ENCODE measurements at regions not wholly inside any gene's neighbourhood (a gene's known extent, or its start where the extent isn't known, plus 50 kb on each side); places are given as distances from the start of the nearest gene placed in this dataset.
A peak's percentile ranks its signal among the peaks of the same experiment; 100 is the strongest.

GRCh38 chr13:27001705-27002104 is 169.9 kb downstream of the USP12 start:
- H3K27ac ChIP-seq = peak overlapping the region in 1 of 4 donors; percentile 55
- H3K4me1 ChIP-seq = peaks cover 0 to 7% (median 1%) of the 10 kb centered on the region in 4 donors
- no peaks in the 10 kb centered on the region for H3K9me3 ChIP-seq
- no peak for TF ChIP-seq POLR2A (IDR thresholded peaks at IDR 0.05)
- no peak for TF ChIP-seq CTCF (IDR thresholded peaks at IDR 0.05)
- H3K27me3 ChIP-seq = no peaks in the 10 kb centered on the region
- no peak overlapping the region for H3K4me3 ChIP-seq
- DNase-seq = peak; percentile 42 to 79 (median 74)
- no peaks in the 10 kb centered on the region for H3K36me3 ChIP-seq

GRCh38 chr13:27000686-27001085 is 170.9 kb downstream of the USP12 start:
- DNase-seq = no peak
- Histone ChIP-seq H3K27ac (no peak overlapping the region), H3K4me1 (peaks cover 0 to 2% (median 0%) of the 10 kb centered on the region in 4 donors), H3K9me3 (no peaks in the 10 kb centered on the region), H3K36me3 (no peaks in the 10 kb centered on the region), H3K4me3 (no peak overlapping the region), H3K27me3 (no peaks in the 10 kb centered on the region)
- TF ChIP-seq POLR2A (IDR thresholded peaks at IDR 0.05) (no peak), CTCF (IDR thresholded peaks at IDR 0.05) (no peak)

DNA sequence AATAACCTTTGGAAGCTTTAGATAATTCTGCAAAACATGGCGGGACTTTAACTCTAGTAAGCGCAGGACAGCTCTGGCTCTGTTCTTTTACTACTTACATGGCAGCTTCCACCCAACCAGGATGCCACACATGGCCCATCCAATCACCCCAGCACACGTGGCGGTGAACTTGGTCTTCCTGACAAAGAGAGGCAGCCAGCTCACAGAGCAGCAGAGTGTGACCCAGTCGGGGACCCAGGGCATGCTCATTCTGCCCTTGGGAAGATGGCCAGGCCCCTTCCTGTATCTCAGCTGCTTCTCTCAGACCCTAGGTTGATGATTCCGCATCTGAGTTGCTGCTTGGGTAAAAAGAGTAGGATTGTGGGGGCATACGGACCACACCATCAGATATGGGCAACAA is 172.1 kb downstream of the USP12 start:
- Histone ChIP-seq H3K4me1 (peaks cover 0 to 2% (median 0%) of the 10 kb centered on the region in 4 donors), H3K27me3 (no peaks in the 10 kb centered on the region), H3K9me3 (no peaks in the 10 kb centered on the region), H3K36me3 (no peaks in the 10 kb centered on the region), H3K27ac (no peak overlapping the region), H3K4me3 (no peak overlapping the region)
- no peak for TF ChIP-seq POLR2A (IDR thresholded peaks at IDR 0.05)
- DNase-seq = no peak

DNA sequence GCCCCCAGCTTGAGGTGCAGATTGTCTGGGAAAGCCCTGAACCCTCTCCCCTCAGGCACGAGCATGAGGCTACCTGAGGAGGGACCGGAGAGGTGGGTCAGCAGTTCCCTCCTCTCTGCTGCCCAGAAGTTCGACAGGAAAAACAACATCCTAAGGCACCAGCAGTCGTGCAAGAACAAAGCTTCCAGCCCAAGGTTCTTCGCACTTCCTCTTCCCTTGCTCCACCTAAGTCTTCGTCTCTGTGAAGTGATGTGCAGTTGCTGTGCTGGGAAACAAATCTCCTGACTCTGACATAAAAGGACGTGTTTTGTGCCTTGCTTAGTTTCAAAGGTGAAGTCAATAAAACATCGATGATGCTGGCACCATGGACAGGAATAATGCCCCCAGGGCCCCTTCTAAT is 173.3 kb downstream of the USP12 start:
- Histone ChIP-seq H3K9me3 (no peaks in the 10 kb centered on the region), H3K4me3 (no peak overlapping the region), H3K27me3 (no peaks in the 10 kb centered on the region), H3K4me1 (peaks cover 0 to 4% (median 1%) of the 10 kb centered on the region in 4 donors), H3K36me3 (no peaks in the 10 kb centered on the region), H3K27ac (peak overlapping the region in 1 of 4 donors; percentile 61)
- no peak for TF ChIP-seq POLR2A (IDR thresholded peaks at IDR 0.05)
- TF ChIP-seq CTCF (IDR thresholded peaks at IDR 0.05) = no peak
- DNase-seq = peak in 2 of 3 donors; percentile 25 to 35

DNA sequence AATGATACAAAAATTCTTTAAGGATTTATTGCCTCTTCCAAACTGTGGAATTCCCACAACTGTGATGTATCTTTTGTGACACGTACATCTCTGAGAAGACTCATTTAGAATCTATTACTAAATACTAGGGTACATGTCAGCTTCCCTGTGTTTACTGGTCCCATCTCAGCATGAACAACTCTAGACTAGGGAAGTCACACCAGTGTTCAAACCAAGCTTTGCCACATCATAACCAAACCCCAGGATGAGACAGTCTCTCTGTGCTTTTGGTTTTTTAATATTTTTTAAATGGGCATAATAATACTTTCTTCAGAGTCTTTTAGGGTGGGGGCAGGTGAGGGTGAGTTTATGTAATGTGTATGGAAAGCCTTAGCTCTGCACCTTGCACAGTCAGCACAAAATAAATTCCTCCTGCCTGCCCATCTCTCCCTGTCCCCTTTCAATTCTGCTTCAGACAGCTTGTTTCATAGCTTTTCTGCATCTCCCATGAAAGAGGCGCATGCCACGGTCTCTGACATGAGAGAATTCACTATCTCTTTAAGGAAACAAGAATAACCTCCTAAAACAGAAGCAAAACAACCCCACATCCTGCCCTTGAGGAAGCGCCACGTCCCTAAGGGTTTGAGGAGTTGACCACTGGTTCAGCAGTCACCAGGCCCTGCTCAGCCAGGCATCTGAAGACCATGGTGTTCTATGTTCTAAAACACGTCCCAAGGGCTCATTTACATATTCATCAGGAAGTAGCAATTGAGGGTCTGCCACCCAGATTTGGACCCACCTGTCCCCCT is 174.5 kb downstream of the USP12 start:
- Histone ChIP-seq H3K4me3 (no peak overlapping the region), H3K27ac (peak overlapping the region in 1 of 4 donors; percentile 56), H3K27me3 (no peaks in the 10 kb centered on the region), H3K4me1 (peaks cover 0 to 6% (median 1%) of the 10 kb centered on the region in 4 donors), H3K9me3 (no peaks in the 10 kb centered on the region), H3K36me3 (no peaks in the 10 kb centered on the region)
- TF ChIP-seq POLR2A (IDR thresholded peaks at IDR 0.05) (no peak), CTCF (IDR thresholded peaks at IDR 0.05) (no peak)
- peak in 2 of 3 donors; percentile 86 to 87 for DNase-seq

DNA sequence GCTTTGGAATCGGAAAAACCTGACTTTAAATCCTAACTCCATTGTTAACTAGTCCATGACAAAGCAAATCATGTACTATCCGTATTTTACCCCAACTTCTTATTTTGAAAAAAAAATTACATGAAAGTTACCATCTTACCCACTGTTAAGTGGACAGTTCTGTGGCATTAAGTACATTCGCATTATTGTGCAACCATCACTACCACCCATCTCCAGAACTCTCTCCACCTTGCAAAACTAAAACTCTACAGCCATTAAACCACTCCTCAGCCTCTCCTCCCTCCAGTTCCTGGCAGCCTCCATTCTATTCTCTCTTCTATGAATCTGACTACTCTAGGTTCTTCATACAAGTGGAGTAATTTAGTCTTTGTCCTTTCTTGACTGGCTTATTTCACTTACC is 176.5 kb downstream of the USP12 start:
- H3K4me1 ChIP-seq = peaks cover 0 to 16% (median 1%) of the 10 kb centered on the region in 4 donors
- TF ChIP-seq POLR2A (IDR thresholded peaks at IDR 0.05) (no peak), CTCF (IDR thresholded peaks at IDR 0.05) (no peak)
- H3K9me3 ChIP-seq = no peaks in the 10 kb centered on the region
- no peak overlapping the region for H3K27ac ChIP-seq
- H3K4me3 ChIP-seq = no peak overlapping the region
- DNase-seq = no peak
- no peaks in the 10 kb centered on the region for H3K36me3 ChIP-seq
- H3K27me3 ChIP-seq = no peaks in the 10 kb centered on the region

Data from Peyer's patch (tissue), 4 donors.